Kidney epithelial cell (primary cell): ENCODE measurements at regions not wholly inside any gene's neighbourhood (a gene's known extent, or its start where the extent isn't known, plus 50 kb on each side); places are given as distances from the start of the nearest gene placed in this dataset.

ENCODE experiments used
- DNase-seq: peaks from one replicate; pipeline ENCODE4 v3.0.0-alpha.2; 2010; ENCODE audit warnings: low read depth
- H3K27me3 ChIP-seq: 2 replicates; pipeline ENCODE4 v1.6.0; 2011; ENCODE audit warnings: low read length; ENCODE audit not compliant: control insufficient read depth, insufficient read depth
- H3K36me3 ChIP-seq: 2 replicates; pipeline ENCODE4 v1.5.1; 2011; ENCODE audit warnings: low read length; ENCODE audit not compliant: control insufficient read depth, insufficient read depth
- H3K4me3 ChIP-seq: 2 replicates; pipeline ENCODE4 v1.5.1; 2011; ENCODE audit warnings: low read depth, mild to moderate bottlenecking, control low read depth, low read length
- CTCF ChIP-seq: IDR thresholded peaks from 2 replicates; pipeline ENCODE4 v1.5.1; 2011; ENCODE audit warnings: mild to moderate bottlenecking, moderate library complexity, low read length, control low read depth, inconsistent platforms; ENCODE audit not compliant: insufficient read depth, poor library complexity, severe bottlenecking

DNA sequence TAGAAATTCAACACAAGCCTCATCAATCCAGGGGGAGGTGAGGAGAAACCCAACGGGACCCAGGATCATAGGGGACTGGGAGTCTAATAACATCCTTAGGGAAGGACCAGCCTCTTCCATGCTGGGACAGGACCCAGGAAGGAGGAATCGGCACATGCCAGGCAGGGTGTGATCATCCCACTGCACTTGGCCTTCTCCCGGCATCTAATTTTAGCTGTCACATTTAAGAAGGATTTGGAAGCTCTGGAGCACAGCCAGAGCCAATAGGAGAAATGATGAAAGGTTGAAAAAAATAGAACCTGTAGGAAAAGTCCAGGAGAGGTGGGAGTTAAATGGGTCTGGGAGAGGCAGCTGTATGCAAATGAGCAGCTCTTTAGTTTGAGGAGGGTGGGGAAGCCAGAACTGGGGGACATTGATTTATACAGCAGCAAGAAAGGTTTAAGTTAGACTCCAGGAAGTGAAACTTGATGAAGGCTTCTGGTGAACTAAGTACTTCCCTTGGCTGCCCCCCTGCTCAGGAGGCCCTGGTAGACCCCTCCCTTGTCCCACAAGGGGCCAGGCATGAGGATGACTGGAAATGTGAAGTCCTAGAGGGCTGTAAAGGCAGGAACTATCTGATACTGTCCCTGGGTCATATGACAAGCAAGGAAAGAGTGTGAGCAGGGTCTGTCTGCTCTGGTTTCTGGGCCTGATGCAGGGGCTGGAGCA lies 260.3 kb downstream of the LRFN2 start:
- H3K36me3 ChIP-seq, result no peaks in the 10 kb centered on the region
- DNase-seq, result no peak
- peaks cover 13% of the 10 kb centered on the region for H3K27me3 ChIP-seq
- no peak overlapping the region for H3K4me3 ChIP-seq
- no peak for TF ChIP-seq CTCF

- no peak for TF ChIP-seq CTCF
- Histone ChIP-seq H3K27me3 (peaks cover 12% of the 10 kb centered on the region), H3K4me3 (no peak overlapping the region), H3K36me3 (no peaks in the 10 kb centered on the region)
- DNase-seq, result no peak
Observed at GRCh38 chr6:40325791-40326190, 261.4 kb downstream of the LRFN2 start.

DNA sequence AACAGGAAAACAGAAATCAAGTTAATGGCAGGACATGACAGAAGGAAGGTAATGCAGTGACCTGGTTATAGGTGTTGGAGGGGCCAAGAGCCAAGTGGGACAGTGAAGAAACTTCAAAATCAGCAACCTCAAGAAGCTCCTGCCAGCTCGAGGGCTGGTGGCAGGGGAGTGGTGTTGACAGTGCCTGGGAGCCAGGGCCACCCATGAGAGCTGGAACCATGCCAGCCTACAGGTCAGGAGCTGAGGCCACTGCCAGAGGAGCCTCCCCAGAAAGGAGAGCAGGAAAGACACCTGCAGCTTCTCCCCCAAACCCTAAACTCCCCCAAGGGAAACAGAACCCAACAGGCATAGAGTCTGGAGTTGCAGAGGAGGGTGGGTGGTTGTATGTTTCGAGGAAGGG lies 262.1 kb downstream of the LRFN2 start:
- Histone ChIP-seq H3K36me3 (no peaks in the 10 kb centered on the region), H3K4me3 (no peak overlapping the region), H3K27me3 (peaks cover 8% of the 10 kb centered on the region)
- no peak for TF ChIP-seq CTCF
- DNase-seq, result no peak

DNA sequence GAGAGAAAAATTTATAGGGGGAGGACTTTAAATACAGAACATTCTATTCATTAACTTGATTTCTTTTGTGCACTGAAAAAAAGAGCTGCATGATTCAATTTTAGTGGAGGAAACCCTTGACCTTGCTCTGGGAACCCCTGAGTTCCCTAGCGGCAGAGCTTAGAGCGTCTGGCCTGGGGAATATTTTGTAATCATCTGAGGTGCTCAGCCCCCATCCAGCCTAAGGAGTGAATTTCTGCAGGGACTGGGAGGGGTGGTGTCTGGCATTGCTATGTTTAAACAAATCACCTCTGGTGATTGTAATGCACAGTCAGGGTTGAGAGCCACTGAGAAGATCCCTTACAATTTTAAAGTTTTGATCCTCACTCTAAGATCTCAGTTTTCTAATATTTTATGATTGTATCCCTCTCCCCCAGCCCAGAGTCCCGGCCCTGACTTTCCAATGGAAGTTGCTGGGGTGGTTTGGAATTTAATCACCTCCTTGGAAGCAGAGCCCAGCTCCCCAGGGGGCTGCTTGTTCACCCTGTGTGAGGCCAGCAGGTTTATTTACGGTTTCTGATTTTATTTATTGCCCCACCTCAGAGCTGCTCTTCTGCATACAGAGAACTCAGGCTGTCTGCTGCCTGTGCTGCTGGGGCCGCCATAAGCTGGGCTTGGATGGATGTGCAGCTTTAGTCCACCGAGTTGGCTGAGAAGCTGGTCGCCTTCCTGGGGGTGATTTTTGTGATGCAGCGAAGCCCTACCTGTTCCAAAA lies 263.1 kb downstream of the LRFN2 start:
- no peak for DNase-seq
- H3K36me3 ChIP-seq, result no peaks in the 10 kb centered on the region
- no peak for TF ChIP-seq CTCF
- H3K27me3 ChIP-seq, result peaks cover 7% of the 10 kb centered on the region
- H3K4me3 ChIP-seq, result no peak overlapping the region

- TF ChIP-seq CTCF, result no peak
- Histone ChIP-seq H3K4me3 (no peak overlapping the region), H3K27me3 (peaks cover 7% of the 10 kb centered on the region), H3K36me3 (no peaks in the 10 kb centered on the region)
- DNase-seq, result no peak
Observed at GRCh38 chr6:40322336-40322735, 264.8 kb downstream of the LRFN2 start.
